ENCODE measurements at regions not wholly inside any gene's neighbourhood (a gene's known extent, or its start where the extent isn't known, plus 50 kb on each side); places are given as distances from the start of the nearest gene placed in this dataset.

- Histone ChIP-seq H3K27me3 (no peaks in the 10 kb centered on the region), H3K4me3 (no peak overlapping the region), H3K36me3 (no peaks in the 10 kb centered on the region), H3K9me3 (ENCODE audit: low read depth) (no peaks in the 10 kb centered on the region), H3K27ac (no peak overlapping the region), H3K4me1 (ENCODE audit: low read depth) (no peaks in the 10 kb centered on the region)
- no peak for TF ChIP-seq CTCF (IDR thresholded peaks at IDR 0.05; ENCODE audit: low read depth, low read length)
- DNase-seq (ENCODE audit: low read depth in 1 of 2, low spot score in 1 of 2), result no peak
Observed at GRCh38 chr2:8421658-8422449, 260.0 kb upstream of the ID2 start.

GRCh38 chr2:8422450-8422800, 259.4 kb upstream of the ID2 start:
- DNase-seq (ENCODE audit: low read depth in 1 of 2, low spot score in 1 of 2), result no peak

GRCh38 chr2:8424997-8425900, 256.6 kb upstream of the ID2 start:
- no peak for DNase-seq (ENCODE audit: low read depth in 1 of 2, low spot score in 1 of 2)
- no peaks in the 10 kb centered on the region for H3K36me3 ChIP-seq
- no peak for TF ChIP-seq CTCF (IDR thresholded peaks at IDR 0.05; ENCODE audit: low read depth, low read length)
- H3K27me3 ChIP-seq, result no peaks in the 10 kb centered on the region
- no peaks in the 10 kb centered on the region for H3K4me1 ChIP-seq (ENCODE audit: low read depth)
- H3K4me3 ChIP-seq, result no peak overlapping the region
- H3K9me3 ChIP-seq (ENCODE audit: low read depth), result no peaks in the 10 kb centered on the region
- H3K27ac ChIP-seq, result no peak overlapping the region

More at GRCh38 chr2:8422450-8422800, 259.4 kb upstream of the ID2 start:
- Histone ChIP-seq H3K9me3 (ENCODE audit: low read depth) (no peaks in the 10 kb centered on the region), H3K27me3 (no peaks in the 10 kb centered on the region), H3K27ac (no peak overlapping the region), H3K4me3 (no peak overlapping the region), H3K36me3 (no peaks in the 10 kb centered on the region), H3K4me1 (ENCODE audit: low read depth) (no peaks in the 10 kb centered on the region)
- TF ChIP-seq CTCF (IDR thresholded peaks at IDR 0.05; ENCODE audit: low read depth, low read length), result no peak

- no peak for TF ChIP-seq CTCF (IDR thresholded peaks at IDR 0.05; ENCODE audit: low read depth, low read length)
- Histone ChIP-seq H3K4me1 (ENCODE audit: low read depth) (no peaks in the 10 kb centered on the region), H3K27me3 (no peaks in the 10 kb centered on the region), H3K36me3 (no peaks in the 10 kb centered on the region), H3K4me3 (no peak overlapping the region), H3K9me3 (ENCODE audit: low read depth) (no peaks in the 10 kb centered on the region), H3K27ac (no peak overlapping the region)
- no peak for DNase-seq (ENCODE audit: low read depth in 1 of 2, low spot score in 1 of 2)
Observed at GRCh38 chr2:8426550-8426949, 255.3 kb upstream of the ID2 start.

- H3K36me3 ChIP-seq, result no peaks in the 10 kb centered on the region
- no peak for TF ChIP-seq CTCF (IDR thresholded peaks at IDR 0.05; ENCODE audit: low read depth, low read length)
- H3K9me3 ChIP-seq (ENCODE audit: low read depth), result no peaks in the 10 kb centered on the region
- DNase-seq (ENCODE audit: low read depth in 1 of 2, low spot score in 1 of 2), result no peak
- H3K27me3 ChIP-seq, result no peaks in the 10 kb centered on the region
- no peaks in the 10 kb centered on the region for H3K4me1 ChIP-seq (ENCODE audit: low read depth)
- H3K4me3 ChIP-seq, result no peak overlapping the region
- H3K27ac ChIP-seq, result no peak overlapping the region
Observed at GRCh38 chr2:8427211-8427610, 254.6 kb upstream of the ID2 start.
